HCT116 (cell line): ENCODE measurements at regions not wholly inside any gene's neighbourhood (a gene's known extent, or its start where the extent isn't known, plus 50 kb on each side); places are given as distances from the start of the nearest gene placed in this dataset.

Experiments
- ATF3 ChIP-seq: IDR thresholded peaks from 2 replicates; pipeline ENCODE4 v1.6.1; 2012
- EZH2 ChIP-seq: fragments of 200-600 bp; sonication (generic); IDR thresholded peaks from 2 replicates; pipeline ENCODE4 v1.6.1; 2017; ENCODE audit warnings: antibody characterized with exemption, mixed run types
- FOSL1 ChIP-seq: IDR thresholded peaks from 2 replicates; pipeline ENCODE4 v1.6.1; 2012; ENCODE audit warnings: low read depth
- POLR2A ChIP-seq: IDR thresholded peaks from 2 replicates; pipeline ENCODE4 v1.7.0; 2011; ENCODE audit warnings: borderline replicate concordance; ENCODE audit not compliant: insufficient read depth, insufficient read length; ENCODE audit errors: extremely low read depth
- RAD21 ChIP-seq: IDR thresholded peaks from 2 replicates; pipeline ENCODE4 v1.6.1; 2012; ENCODE audit warnings: low read depth, mild to moderate bottlenecking
- REST ChIP-seq: IDR thresholded peaks from 2 replicates; pipeline ENCODE4 v1.6.1; 2012; ENCODE audit warnings: low read depth
- SIN3A ChIP-seq: IDR thresholded peaks from 2 replicates; pipeline ENCODE4 v1.6.1; 2012; ENCODE audit warnings: low read depth
- SP1 ChIP-seq: IDR thresholded peaks from 2 replicates; pipeline ENCODE4 v1.6.1; 2012; ENCODE audit warnings: low read depth
- TCF7L2 ChIP-seq: IDR thresholded peaks from 2 replicates; pipeline ENCODE4 v1.7.0; 2011; ENCODE audit warnings: borderline replicate concordance, inconsistent platforms; ENCODE audit not compliant: insufficient read depth, insufficient read length; ENCODE audit errors: extremely low read depth
- ZNF274 ChIP-seq: fragments of 200-500 bp; sonication (Bioruptor generic); IDR thresholded peaks from 2 replicates; pipeline ENCODE4 v1.6.1; 2014; ENCODE audit warnings: mild to moderate bottlenecking, low read depth, low read length, inconsistent platforms
- TF ChIP-seq, protein P1 (sequence below), 3 experiments: fragments of 200-600 bp in 1 of 3; sonication (generic) in 1 of 3; IDR thresholded peaks in 2 of 3; conservative IDR thresholded peaks in 1 of 3; 2 replicates each; pipeline ENCODE4 v1.5.1; 2012 to 2017; ENCODE audit warnings: low read depth in 2 of 3, low read length in 2 of 3, antibody characterized with exemption in 1 of 3, borderline replicate concordance in 1 of 3, control low read depth in 1 of 3, mild to moderate bottlenecking in 1 of 3, mixed read lengths in 1 of 3, mixed run types in 1 of 3, moderate library complexity in 1 of 3; ENCODE audit not compliant: insufficient read depth in 1 of 3
- TF ChIP-seq, protein P2 (sequence below): IDR thresholded peaks from 2 replicates; pipeline ENCODE4 v1.6.1; 2012

DNA sequence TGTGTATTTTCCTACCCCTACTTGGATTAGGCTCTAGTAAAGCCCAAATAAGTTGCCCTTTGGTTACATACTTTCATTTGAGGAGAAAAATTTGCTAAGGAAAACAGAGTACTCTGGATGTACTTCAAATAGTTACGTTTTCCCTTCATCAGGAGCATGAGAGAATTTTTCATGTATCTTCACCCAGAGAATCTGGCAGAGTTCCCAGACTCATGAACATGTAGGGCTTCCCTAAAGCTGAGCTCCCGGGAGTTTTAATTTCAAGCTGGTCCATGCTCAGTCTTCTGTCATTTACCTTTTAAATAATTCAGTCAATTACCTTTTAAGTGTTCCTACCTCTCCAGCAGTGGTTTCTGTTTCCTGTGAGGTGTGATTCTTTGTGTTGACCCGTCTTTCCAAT lies 367.5 kb upstream of the GRID2 start:
- TF ChIP-seq, protein P1, sequence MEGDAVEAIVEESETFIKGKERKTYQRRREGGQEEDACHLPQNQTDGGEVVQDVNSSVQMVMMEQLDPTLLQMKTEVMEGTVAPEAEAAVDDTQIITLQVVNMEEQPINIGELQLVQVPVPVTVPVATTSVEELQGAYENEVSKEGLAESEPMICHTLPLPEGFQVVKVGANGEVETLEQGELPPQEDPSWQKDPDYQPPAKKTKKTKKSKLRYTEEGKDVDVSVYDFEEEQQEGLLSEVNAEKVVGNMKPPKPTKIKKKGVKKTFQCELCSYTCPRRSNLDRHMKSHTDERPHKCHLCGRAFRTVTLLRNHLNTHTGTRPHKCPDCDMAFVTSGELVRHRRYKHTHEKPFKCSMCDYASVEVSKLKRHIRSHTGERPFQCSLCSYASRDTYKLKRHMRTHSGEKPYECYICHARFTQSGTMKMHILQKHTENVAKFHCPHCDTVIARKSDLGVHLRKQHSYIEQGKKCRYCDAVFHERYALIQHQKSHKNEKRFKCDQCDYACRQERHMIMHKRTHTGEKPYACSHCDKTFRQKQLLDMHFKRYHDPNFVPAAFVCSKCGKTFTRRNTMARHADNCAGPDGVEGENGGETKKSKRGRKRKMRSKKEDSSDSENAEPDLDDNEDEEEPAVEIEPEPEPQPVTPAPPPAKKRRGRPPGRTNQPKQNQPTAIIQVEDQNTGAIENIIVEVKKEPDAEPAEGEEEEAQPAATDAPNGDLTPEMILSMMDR (IDR thresholded peaks at IDR 0.05 in 2 of 3, conservative IDR thresholded peaks at IDR 0.05 in 1 of 3; ENCODE audit: borderline replicate concordance in 1 of 3, insufficient read depth in 1 of 3, low read depth in 2 of 3, low read length in 2 of 3) = no peak
- TF ChIP-seq, protein P2, sequence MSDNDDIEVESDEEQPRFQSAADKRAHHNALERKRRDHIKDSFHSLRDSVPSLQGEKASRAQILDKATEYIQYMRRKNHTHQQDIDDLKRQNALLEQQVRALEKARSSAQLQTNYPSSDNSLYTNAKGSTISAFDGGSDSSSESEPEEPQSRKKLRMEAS = no peak
- TF ChIP-seq RAD21 (no peak), POLR2A (no peak), ZNF274 (no peak), REST (no peak), FOSL1 (no peak), SIN3A (no peak), SP1 (no peak), EZH2 (no peak), ATF3 (no peak), TCF7L2 (no peak)
